Endothelial cell of umbilical vein (primary cell): ENCODE measurements at regions not wholly inside any gene's neighbourhood (a gene's known extent, or its start where the extent isn't known, plus 50 kb on each side); places are given as distances from the start of the nearest gene placed in this dataset.

Source experiments
- EZH2 ChIP-seq: IDR thresholded peaks from 2 replicates; pipeline ENCODE4 v1.6.1; 2012; ENCODE audit warnings: borderline replicate concordance, low read depth, mild to moderate bottlenecking, moderate library complexity, low read length, inconsistent platforms; ENCODE audit not compliant: severe bottlenecking
- FOS ChIP-seq: IDR thresholded peaks from 2 replicates; pipeline ENCODE4 v1.6.1; 2011; ENCODE audit warnings: mild to moderate bottlenecking, low read length, moderate library complexity, borderline replicate concordance; ENCODE audit not compliant: insufficient read depth
- GATA2 ChIP-seq: IDR thresholded peaks from 2 replicates; pipeline ENCODE4 v1.7.0; 2011; ENCODE audit warnings: low read depth, mild to moderate bottlenecking, moderate library complexity, mixed read lengths, low read length; ENCODE audit not compliant: insufficient read length, insufficient read depth
- JUN ChIP-seq: IDR thresholded peaks from 2 replicates; pipeline ENCODE4 v1.6.1; 2011; ENCODE audit warnings: borderline replicate concordance, low read depth; ENCODE audit not compliant: insufficient read length, insufficient read depth
- MYC ChIP-seq: IDR thresholded peaks from one replicate; pipeline ENCODE4 v1.6.1; 2011; ENCODE audit warnings: mild to moderate bottlenecking, low read depth, low read length
- POLR2A ChIP-seq: IDR thresholded peaks from 2 replicates; pipeline ENCODE4 v1.6.1; 2012; ENCODE audit warnings: low read depth, mild to moderate bottlenecking, control low read depth, low read length
- POLR2AphosphoS5 ChIP-seq: IDR thresholded peaks from 2 replicates; pipeline ENCODE4 v1.6.1; 2012; ENCODE audit warnings: low read depth, mild to moderate bottlenecking, control low read depth, low read length, moderate library complexity; ENCODE audit not compliant: insufficient read depth
- TF ChIP-seq, protein P1 (sequence below), 2 donors: IDR thresholded peaks; 1 replicate in 1 of 2; 2 replicates in 1 of 2; pipeline ENCODE4 v1.5.1; 2011; ENCODE audit warnings: low read length in 2 of 2, mild to moderate bottlenecking in 2 of 2, moderate library complexity in 2 of 2, control low read depth in 1 of 2, inconsistent platforms in 1 of 2, low read depth in 1 of 2; ENCODE audit not compliant: insufficient read depth in 1 of 2; ENCODE audit errors: extremely low read depth in 1 of 2
- TF ChIP-seq, protein P2 (sequence below): IDR thresholded peaks from 2 replicates; pipeline ENCODE4 v1.6.1; 2011; ENCODE audit not compliant: insufficient read depth, insufficient read length

DNA sequence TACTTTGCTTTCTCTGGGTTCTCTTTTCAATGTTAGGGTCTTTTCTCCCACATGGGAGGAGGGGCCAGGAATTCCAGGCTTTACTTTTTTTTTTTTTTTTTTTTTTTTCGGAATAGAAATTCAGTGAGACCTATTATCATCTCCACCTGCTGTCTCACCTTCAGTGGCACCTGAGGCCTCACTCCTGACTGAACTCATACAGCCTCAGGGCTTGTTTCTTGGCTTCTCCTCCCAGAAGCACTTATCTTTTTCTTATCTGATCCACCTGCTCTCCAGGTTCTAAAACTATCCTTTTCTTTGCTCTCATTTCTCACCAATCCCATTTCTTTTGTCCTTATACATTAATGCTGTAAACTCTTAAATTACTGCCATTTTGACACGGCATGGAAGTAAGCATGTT, 117.3 kb upstream of the PPP3CA start:
- TF ChIP-seq MYC (no peak), JUN (no peak), EZH2 (no peak), POLR2A (no peak), POLR2AphosphoS5 (no peak), FOS (no peak), GATA2 (no peak)
- TF ChIP-seq, protein P1, sequence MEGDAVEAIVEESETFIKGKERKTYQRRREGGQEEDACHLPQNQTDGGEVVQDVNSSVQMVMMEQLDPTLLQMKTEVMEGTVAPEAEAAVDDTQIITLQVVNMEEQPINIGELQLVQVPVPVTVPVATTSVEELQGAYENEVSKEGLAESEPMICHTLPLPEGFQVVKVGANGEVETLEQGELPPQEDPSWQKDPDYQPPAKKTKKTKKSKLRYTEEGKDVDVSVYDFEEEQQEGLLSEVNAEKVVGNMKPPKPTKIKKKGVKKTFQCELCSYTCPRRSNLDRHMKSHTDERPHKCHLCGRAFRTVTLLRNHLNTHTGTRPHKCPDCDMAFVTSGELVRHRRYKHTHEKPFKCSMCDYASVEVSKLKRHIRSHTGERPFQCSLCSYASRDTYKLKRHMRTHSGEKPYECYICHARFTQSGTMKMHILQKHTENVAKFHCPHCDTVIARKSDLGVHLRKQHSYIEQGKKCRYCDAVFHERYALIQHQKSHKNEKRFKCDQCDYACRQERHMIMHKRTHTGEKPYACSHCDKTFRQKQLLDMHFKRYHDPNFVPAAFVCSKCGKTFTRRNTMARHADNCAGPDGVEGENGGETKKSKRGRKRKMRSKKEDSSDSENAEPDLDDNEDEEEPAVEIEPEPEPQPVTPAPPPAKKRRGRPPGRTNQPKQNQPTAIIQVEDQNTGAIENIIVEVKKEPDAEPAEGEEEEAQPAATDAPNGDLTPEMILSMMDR (IDR thresholded peaks at IDR 0.05; ENCODE audit: extremely low read depth in 1 of 2, insufficient read depth in 1 of 2, low read depth in 1 of 2, low read length in 2 of 2) = no peak
- TF ChIP-seq, protein P2, sequence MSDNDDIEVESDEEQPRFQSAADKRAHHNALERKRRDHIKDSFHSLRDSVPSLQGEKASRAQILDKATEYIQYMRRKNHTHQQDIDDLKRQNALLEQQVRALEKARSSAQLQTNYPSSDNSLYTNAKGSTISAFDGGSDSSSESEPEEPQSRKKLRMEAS = no peak
